ENCODE measurements at regions not wholly inside any gene's neighbourhood (a gene's known extent, or its start where the extent isn't known, plus 50 kb on each side); places are given as distances from the start of the nearest gene placed in this dataset.
"Not testable (repeated sequence)": the region's sequence is repeated elsewhere in the genome, so short reads cannot be mapped to it uniquely, and the experiment has no call there.

GRCh38 chr6:14389776-14390175, 272.2 kb downstream of the CD83 start:
- not testable (repeated sequence) for DNase-seq (ENCODE audit: low spot score)

- no peak for DNase-seq (ENCODE audit: low spot score)
Measured at GRCh38 chr6:14390805-14391204, 273.2 kb downstream of the CD83 start.

GRCh38 chr6:14393910-14394309, 276.3 kb downstream of the CD83 start:
- DNase-seq (ENCODE audit: low spot score), result no peak

- DNase-seq (ENCODE audit: low spot score), result no peak
Measured at GRCh38 chr6:14396392-14396791, 278.8 kb downstream of the CD83 start.

GRCh38 chr6:14396826-14397517, 279.4 kb downstream of the CD83 start:
- DNase-seq (ENCODE audit: low spot score), result peak; percentile 70

- DNase-seq (ENCODE audit: low spot score), result no peak
Measured at GRCh38 chr6:14397518-14397901, 279.9 kb downstream of the CD83 start.

GRCh38 chr6:14398953-14399352, 281.4 kb downstream of the CD83 start:
- DNase-seq (ENCODE audit: low spot score), result no peak

GRCh38 chr6:14399635-14400034, 282.1 kb downstream of the CD83 start:
- DNase-seq (ENCODE audit: low spot score), result no peak

- DNase-seq (ENCODE audit: low spot score), result peak; percentile 68
Measured at GRCh38 chr6:14401246-14401645, 283.7 kb downstream of the CD83 start.

GRCh38 chr6:14406614-14407331, 289.2 kb downstream of the CD83 start:
- no peak for DNase-seq (ENCODE audit: low spot score)

- DNase-seq (ENCODE audit: low spot score), result no peak
Measured at GRCh38 chr6:14408446-14408845, 290.9 kb downstream of the CD83 start.

- DNase-seq (ENCODE audit: low spot score), result peak; percentile 34
Measured at GRCh38 chr6:14412026-14412425, 294.5 kb downstream of the CD83 start.

- no peak for DNase-seq (ENCODE audit: low spot score)
Measured at GRCh38 chr6:14415452-14415851, 297.9 kb downstream of the CD83 start.

GRCh38 chr6:14417377-14417776, 299.8 kb downstream of the CD83 start:
- peak; percentile 23 for DNase-seq (ENCODE audit: low spot score)

GRCh38 chr6:14419224-14419623, 301.7 kb downstream of the CD83 start:
- DNase-seq (ENCODE audit: low spot score), result not testable (repeated sequence)

- DNase-seq (ENCODE audit: low spot score), result no peak
Measured at GRCh38 chr6:14422061-14422460, 304.5 kb downstream of the CD83 start.

GRCh38 chr6:14422917-14423316, 305.3 kb downstream of the CD83 start:
- no peak for DNase-seq (ENCODE audit: low spot score)

- DNase-seq (ENCODE audit: low spot score), result no peak
Measured at GRCh38 chr6:14423330-14423729, 305.8 kb downstream of the CD83 start.

- no peak for DNase-seq (ENCODE audit: low spot score)
Measured at GRCh38 chr6:14423955-14424354, 306.4 kb downstream of the CD83 start.

GRCh38 chr6:14425805-14426204, 308.2 kb downstream of the CD83 start:
- DNase-seq (ENCODE audit: low spot score), result no peak

- no peak for DNase-seq (ENCODE audit: low spot score)
Measured at GRCh38 chr6:14426281-14426680, 308.7 kb downstream of the CD83 start.

- no peak for DNase-seq (ENCODE audit: low spot score)
Measured at GRCh38 chr6:14428269-14428668, 310.7 kb downstream of the CD83 start.

GRCh38 chr6:14429396-14429795, 311.8 kb downstream of the CD83 start:
- DNase-seq (ENCODE audit: low spot score), result no peak

GRCh38 chr6:14430218-14430617, 312.6 kb downstream of the CD83 start:
- DNase-seq (ENCODE audit: low spot score), result no peak
